HEK293 (cell line): ENCODE measurements at regions not wholly inside any gene's neighbourhood (a gene's known extent, or its start where the extent isn't known, plus 50 kb on each side); places are given as distances from the start of the nearest gene placed in this dataset.

Experiments used
- CTCF ChIA-PET: fragments of 350-600 bp; formaldehyde crosslinking; extraction: SDS; loops from one replicate; lab custom pipeline; 2021; ENCODE audit warnings: antibody characterized with exemption; lab: Yijun Ruan, JAX
- POLR2A ChIA-PET: fragments of 300-600 bp; formaldehyde crosslinking; extraction: SDS; loops from one replicate; lab custom pipeline; 2020; ENCODE audit warnings: antibody characterized with exemption, inconsistent platforms; lab: Yijun Ruan, JAX
- H3K27ac ChIP-seq: fragments of 200-500 bp; sonication (Bioruptor generic); 2 replicates; pipeline ENCODE4 v1.5.1; 2014; ENCODE audit warnings: low read depth, low read length, control low read depth, inconsistent platforms; ENCODE audit errors: extremely low read depth
- H3K36me3 ChIP-seq, 2 experiments: fragments of 200-500 bp in 1 of 2; sonication (Bioruptor generic) in 1 of 2; 1 replicate in 1 of 2; 2 replicates in 1 of 2; pipeline ENCODE4 v1.5.1; 2014 to 2017; ENCODE audit warnings: inconsistent platforms in 2 of 2, low read length in 2 of 2; ENCODE audit not compliant: control insufficient read depth in 2 of 2, insufficient read depth in 1 of 2
- H3K4me1 ChIP-seq: fragments of 200-500 bp; sonication (Bioruptor generic); 2 replicates; pipeline ENCODE4 v1.5.1; 2014; ENCODE audit warnings: mild to moderate bottlenecking, low read length, inconsistent platforms; ENCODE audit not compliant: control insufficient read depth, insufficient read depth
- H3K4me3 ChIP-seq: 2 replicates; pipeline ENCODE4 v1.5.1; 2011; ENCODE audit warnings: low read depth, mild to moderate bottlenecking, control low read depth, low read length, moderate library complexity
- H3K9me3 ChIP-seq: fragments of 200-500 bp; sonication (Bioruptor generic); 2 replicates; pipeline ENCODE4 v1.5.1; 2014; ENCODE audit warnings: low read depth, low read length, inconsistent platforms; ENCODE audit not compliant: control insufficient read depth, insufficient read depth
- PBX3 ChIP-seq: sonication (generic); formaldehyde crosslinking; IDR thresholded peaks from 2 replicates; pipeline ENCODE4 v1.8.1; 2022; ENCODE audit warnings: mild to moderate bottlenecking, moderate library complexity, missing genetic modification reagents
- PRDM1 ChIP-seq: fragments of 450-650 bp; formaldehyde crosslinking; IDR thresholded peaks from 2 replicates; pipeline ENCODE4; 2016; ENCODE audit warnings: missing biosample characterization, missing genetic modification characterization
- ZBTB26 ChIP-seq: fragments of 450-650 bp; formaldehyde crosslinking; optimal IDR thresholded peaks from 2 replicates; pipeline ENCODE3; 2016; ENCODE audit warnings: missing biosample characterization, mild to moderate bottlenecking, missing genetic modification characterization
- ZBTB6 ChIP-seq: fragments of 450-650 bp; formaldehyde crosslinking; IDR thresholded peaks from 2 replicates; pipeline ENCODE4 v1.5.1; 2017; ENCODE audit warnings: missing biosample characterization, missing genetic modification characterization
- ZBTB7A ChIP-seq: fragments of 450-650 bp; formaldehyde crosslinking; IDR thresholded peaks from 2 replicates; pipeline ENCODE4 v1.5.1; 2016; ENCODE audit warnings: low read depth, missing biosample characterization, missing genetic modification characterization
- ZNF10 ChIP-seq: fragments of 450-650 bp; formaldehyde crosslinking; IDR thresholded peaks from 2 replicates; pipeline ENCODE4 v1.5.1; 2017; ENCODE audit warnings: missing biosample characterization, missing genetic modification characterization
- ZNF133 ChIP-seq: fragments of 450-650 bp; formaldehyde crosslinking; IDR thresholded peaks from 2 replicates; pipeline ENCODE4 v1.5.1; 2016; ENCODE audit warnings: missing biosample characterization, missing genetic modification characterization
- ZNF202 ChIP-seq: fragments of 450-650 bp; formaldehyde crosslinking; IDR thresholded peaks from 2 replicates; pipeline ENCODE4 v1.5.1; 2016; ENCODE audit warnings: missing biosample characterization, missing genetic modification characterization, borderline replicate concordance
- ZNF221 ChIP-seq: fragments of 450-650 bp; formaldehyde crosslinking; IDR thresholded peaks from 2 replicates; pipeline ENCODE4 v1.5.1; 2017; ENCODE audit warnings: missing biosample characterization, missing genetic modification characterization, borderline replicate concordance
- ZNF23 ChIP-seq: fragments of 450-650 bp; formaldehyde crosslinking; IDR thresholded peaks from 2 replicates; pipeline ENCODE4 v1.5.1; 2016; ENCODE audit warnings: missing biosample characterization, missing genetic modification characterization, borderline replicate concordance
- ZNF248 ChIP-seq: fragments of 450-650 bp; formaldehyde crosslinking; IDR thresholded peaks from 2 replicates; pipeline ENCODE4 v1.5.1; 2017; ENCODE audit warnings: missing biosample characterization, missing genetic modification characterization
- ZNF302 ChIP-seq: fragments of 450-650 bp; formaldehyde crosslinking; IDR thresholded peaks from 2 replicates; pipeline ENCODE4 v1.5.1; 2016; ENCODE audit warnings: missing biosample characterization, missing genetic modification characterization, low read depth
- ZNF341 ChIP-seq: fragments of 450-650 bp; formaldehyde crosslinking; IDR thresholded peaks from 2 replicates; pipeline ENCODE4; 2016; ENCODE audit warnings: low read depth, missing biosample characterization, missing genetic modification characterization
- ZNF354C ChIP-seq: fragments of 450-650 bp; formaldehyde crosslinking; IDR thresholded peaks from 2 replicates; pipeline ENCODE4 v1.5.1; 2016; ENCODE audit warnings: missing biosample characterization, missing genetic modification characterization, low read depth, borderline replicate concordance
- ZNF398 ChIP-seq: fragments of 450-650 bp; formaldehyde crosslinking; IDR thresholded peaks from 2 replicates; pipeline ENCODE4 v1.5.1; 2017; ENCODE audit warnings: missing biosample characterization, missing genetic modification characterization
- ZNF404 ChIP-seq: fragments of 450-650 bp; formaldehyde crosslinking; IDR thresholded peaks from 2 replicates; pipeline ENCODE4 v1.5.1; 2017; ENCODE audit warnings: missing biosample characterization, missing genetic modification characterization
- ZNF514 ChIP-seq: fragments of 450-650 bp; formaldehyde crosslinking; IDR thresholded peaks from 2 replicates; pipeline ENCODE4 v1.5.1; 2016; ENCODE audit warnings: missing biosample characterization, missing genetic modification characterization
- ZNF530 ChIP-seq: fragments of 450-650 bp; formaldehyde crosslinking; IDR thresholded peaks from 2 replicates; pipeline ENCODE4 v1.5.1; 2016; ENCODE audit warnings: low read depth, missing biosample characterization, missing genetic modification characterization
- ZNF549 ChIP-seq: fragments of 450-650 bp; IDR thresholded peaks from 2 replicates; pipeline ENCODE4 v1.5.1; 2018; ENCODE audit warnings: missing biosample characterization, missing genetic modification characterization, mild to moderate bottlenecking, inconsistent platforms, moderate library complexity
- ZNF558 ChIP-seq: fragments of 450-650 bp; formaldehyde crosslinking; IDR thresholded peaks from 2 replicates; pipeline ENCODE4 v1.5.1; 2016; ENCODE audit warnings: missing biosample characterization, missing genetic modification characterization
- ZNF692 ChIP-seq: fragments of 450-650 bp; formaldehyde crosslinking; IDR thresholded peaks from 2 replicates; pipeline ENCODE4 v1.5.1; 2016; ENCODE audit warnings: missing biosample characterization, missing genetic modification characterization
- TF ChIP-seq, protein P1 (sequence below): fragments of 450-650 bp; formaldehyde crosslinking; IDR thresholded peaks from 2 replicates; pipeline ENCODE4 v1.5.1; 2016; ENCODE audit warnings: missing biosample characterization, missing genetic modification characterization, low read depth
- TF ChIP-seq, protein P2 (sequence below): fragments of 450-650 bp; formaldehyde crosslinking; IDR thresholded peaks from 2 replicates; pipeline ENCODE4 v1.5.1; 2017; ENCODE audit warnings: missing biosample characterization, mild to moderate bottlenecking, missing genetic modification characterization, moderate library complexity

DNA sequence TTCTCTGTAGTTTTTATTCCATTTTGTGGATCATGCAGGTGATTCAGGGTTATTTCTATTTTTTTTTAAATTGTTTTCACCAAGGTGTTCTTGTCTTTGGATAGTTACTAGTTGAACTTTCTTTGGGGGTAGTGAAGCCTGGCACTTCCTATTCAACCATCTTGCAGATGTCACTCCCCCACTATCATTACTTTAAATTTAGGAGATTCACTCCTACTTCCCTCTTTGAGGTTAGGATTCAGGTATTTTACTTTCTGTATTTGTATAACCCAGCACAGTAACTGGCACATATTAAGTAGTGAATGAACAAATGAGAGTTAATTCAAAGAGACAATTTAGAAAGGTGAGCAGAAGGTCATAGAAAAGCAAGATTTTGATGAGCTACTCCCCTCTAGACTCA, 255.6 kb downstream of the ATP23 start:
- Histone ChIP-seq H3K36me3 (no peaks in the 10 kb centered on the region), H3K4me1 (no peaks in the 10 kb centered on the region), H3K4me3 (no peak overlapping the region), H3K9me3 (no peaks in the 10 kb centered on the region; the same call in 1 of the 2 replicates), H3K27ac (no peak overlapping the region)
- CTCF ChIA-PET, result no interaction called here
- TF ChIP-seq ZNF23, result no peak
- TF ChIP-seq ZNF692 (tag by site-specific recombination), result no peak
- no peak for TF ChIP-seq ZBTB6 (tag by site-specific recombination)
- TF ChIP-seq, protein P1, sequence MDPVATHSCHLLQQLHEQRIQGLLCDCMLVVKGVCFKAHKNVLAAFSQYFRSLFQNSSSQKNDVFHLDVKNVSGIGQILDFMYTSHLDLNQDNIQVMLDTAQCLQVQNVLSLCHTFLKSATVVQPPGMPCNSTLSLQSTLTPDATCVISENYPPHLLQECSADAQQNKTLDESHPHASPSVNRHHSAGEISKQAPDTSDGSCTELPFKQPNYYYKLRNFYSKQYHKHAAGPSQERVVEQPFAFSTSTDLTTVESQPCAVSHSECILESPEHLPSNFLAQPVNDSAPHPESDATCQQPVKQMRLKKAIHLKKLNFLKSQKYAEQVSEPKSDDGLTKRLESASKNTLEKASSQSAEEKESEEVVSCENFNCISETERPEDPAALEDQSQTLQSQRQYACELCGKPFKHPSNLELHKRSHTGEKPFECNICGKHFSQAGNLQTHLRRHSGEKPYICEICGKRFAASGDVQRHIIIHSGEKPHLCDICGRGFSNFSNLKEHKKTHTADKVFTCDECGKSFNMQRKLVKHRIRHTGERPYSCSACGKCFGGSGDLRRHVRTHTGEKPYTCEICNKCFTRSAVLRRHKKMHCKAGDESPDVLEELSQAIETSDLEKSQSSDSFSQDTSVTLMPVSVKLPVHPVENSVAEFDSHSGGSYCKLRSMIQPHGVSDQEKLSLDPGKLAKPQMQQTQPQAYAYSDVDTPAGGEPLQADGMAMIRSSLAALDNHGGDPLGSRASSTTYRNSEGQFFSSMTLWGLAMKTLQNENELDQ (tag by site-specific recombination), result no peak
- no peak for TF ChIP-seq PBX3
- TF ChIP-seq ZNF549 (tag by site-specific recombination), result no peak
- TF ChIP-seq ZNF398 (tag by site-specific recombination), result no peak
- no peak for TF ChIP-seq ZNF221 (tag by site-specific recombination)
- no peak for TF ChIP-seq ZNF302
- no peak for TF ChIP-seq ZNF558 (tag by site-specific recombination)
- no peak for TF ChIP-seq ZNF202 (tag by site-specific recombination)
- POLR2A ChIA-PET, result no interaction called here

GRCh38 chr12:58202933-58203718, 261.8 kb downstream of the ATP23 start:
- Histone ChIP-seq H3K27ac (no peak overlapping the region), H3K9me3 (no peaks in the 10 kb centered on the region), H3K36me3 (no peaks in the 10 kb centered on the region), H3K4me1 (no peaks in the 10 kb centered on the region), H3K4me3 (no peak overlapping the region)
- POLR2A ChIA-PET, result no interaction called here
- CTCF ChIA-PET, result interaction anchor here (0.6 to 0.7 kb wide), 2 partner anchors 218 to 338 kb away, joined by 3 to 4 read pairs; no protein-coding TSS in a partner anchor
- no peak for TF ChIP-seq ZNF23
- no peak for TF ChIP-seq ZNF404
- no peak for TF ChIP-seq ZBTB7A
- TF ChIP-seq ZNF133 (tag by site-specific recombination), result no peak
- TF ChIP-seq ZNF341, result no peak
- TF ChIP-seq ZNF354C, result no peak
- no peak for TF ChIP-seq ZBTB26 (tag by site-specific recombination)
- no peak for TF ChIP-seq ZNF530 (tag by site-specific recombination)
- no peak for TF ChIP-seq ZNF514 (tag by site-specific recombination)
- no peak for TF ChIP-seq PRDM1 (tag by site-specific recombination)
- no peak for TF ChIP-seq ZNF248
- TF ChIP-seq, protein P2, sequence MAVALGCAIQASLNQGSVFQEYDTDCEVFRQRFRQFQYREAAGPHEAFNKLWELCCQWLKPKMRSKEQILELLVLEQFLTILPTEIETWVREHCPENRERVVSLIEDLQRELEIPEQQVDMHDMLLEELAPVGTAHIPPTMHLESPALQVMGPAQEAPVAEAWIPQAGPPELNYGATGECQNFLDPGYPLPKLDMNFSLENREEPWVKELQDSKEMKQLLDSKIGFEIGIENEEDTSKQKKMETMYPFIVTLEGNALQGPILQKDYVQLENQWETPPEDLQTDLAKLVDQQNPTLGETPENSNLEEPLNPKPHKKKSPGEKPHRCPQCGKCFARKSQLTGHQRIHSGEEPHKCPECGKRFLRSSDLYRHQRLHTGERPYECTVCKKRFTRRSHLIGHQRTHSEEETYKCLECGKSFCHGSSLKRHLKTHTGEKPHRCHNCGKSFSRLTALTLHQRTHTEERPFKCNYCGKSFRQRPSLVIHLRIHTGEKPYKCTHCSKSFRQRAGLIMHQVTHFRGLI, result no peak
- TF ChIP-seq ZNF10 (tag by site-specific recombination), result no peak
